ENCODE measurements at regions not wholly inside any gene's neighbourhood (a gene's known extent, or its start where the extent isn't known, plus 50 kb on each side); places are given as distances from the start of the nearest gene placed in this dataset.

DNA sequence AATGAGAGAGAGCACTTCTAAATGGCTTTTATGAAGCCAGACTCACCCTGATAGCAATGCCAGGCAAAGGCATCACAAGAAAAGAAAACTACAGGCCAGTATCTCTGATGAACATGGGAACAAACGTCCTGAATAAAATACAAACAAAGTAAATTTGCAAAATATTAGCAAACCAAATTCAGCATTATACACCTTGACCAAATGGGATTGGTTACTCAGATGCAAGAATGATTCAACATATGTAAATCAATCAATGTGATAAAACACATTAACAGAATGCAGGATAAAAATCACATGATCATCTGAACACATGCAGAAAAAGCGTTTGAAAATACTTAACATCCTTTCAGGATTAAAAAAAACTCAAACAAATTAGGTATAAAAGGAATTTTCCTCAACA is 494.9 kb upstream of the CCDC54 start:
- no peaks in the 10 kb centered on the region for H3K4me1 ChIP-seq (ENCODE audit: control insufficient read depth, insufficient read depth, low read length)
- no peak overlapping the region for H3K4me2 ChIP-seq (ENCODE audit: low read length)
- H3K9ac ChIP-seq (ENCODE audit: low read depth, low read length) = no peak overlapping the region
- H3K27me3 ChIP-seq (ENCODE audit: control insufficient read depth, insufficient read depth, low read length) = no peaks in the 10 kb centered on the region
- H3K36me3 ChIP-seq (ENCODE audit: insufficient read depth, low read length) = no peaks in the 10 kb centered on the region
- no peaks in the 10 kb centered on the region for H3K9me3 ChIP-seq (replicated peaks; ENCODE audit: low read length)
- no peak overlapping the region for H3K4me3 ChIP-seq (ENCODE audit: low read length)

DNA sequence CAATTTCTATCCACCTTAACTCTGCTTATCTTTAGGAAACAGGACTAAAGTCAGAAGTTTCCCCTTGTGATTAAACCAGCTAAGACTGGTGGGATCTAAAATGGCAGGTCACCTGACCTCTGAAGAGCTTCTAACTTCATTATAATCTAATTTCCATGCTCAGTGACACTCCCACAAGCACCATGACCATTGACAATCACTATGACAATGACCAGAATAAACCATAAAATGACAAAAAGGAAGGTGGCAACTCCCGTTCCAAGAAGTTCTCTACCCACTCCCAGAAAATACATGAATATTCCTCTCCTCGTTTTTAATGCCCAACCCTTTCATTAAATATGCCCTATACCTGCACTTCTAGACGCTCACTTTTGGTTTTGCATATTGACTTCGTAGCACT is 471.2 kb upstream of the CCDC54 start:
- H3K4me1 ChIP-seq (ENCODE audit: control insufficient read depth, insufficient read depth, low read length) = no peaks in the 10 kb centered on the region
- no peak overlapping the region for H3K4me2 ChIP-seq (ENCODE audit: low read length)
- no peaks in the 10 kb centered on the region for H3K36me3 ChIP-seq (ENCODE audit: insufficient read depth, low read length)
- no peak overlapping the region for H3K9ac ChIP-seq (ENCODE audit: low read depth, low read length)
- H3K4me3 ChIP-seq (ENCODE audit: low read length) = no peak overlapping the region
- H3K9me3 ChIP-seq (replicated peaks; ENCODE audit: low read length) = no peaks in the 10 kb centered on the region
- H3K27me3 ChIP-seq (ENCODE audit: control insufficient read depth, insufficient read depth, low read length) = no peaks in the 10 kb centered on the region

DNA sequence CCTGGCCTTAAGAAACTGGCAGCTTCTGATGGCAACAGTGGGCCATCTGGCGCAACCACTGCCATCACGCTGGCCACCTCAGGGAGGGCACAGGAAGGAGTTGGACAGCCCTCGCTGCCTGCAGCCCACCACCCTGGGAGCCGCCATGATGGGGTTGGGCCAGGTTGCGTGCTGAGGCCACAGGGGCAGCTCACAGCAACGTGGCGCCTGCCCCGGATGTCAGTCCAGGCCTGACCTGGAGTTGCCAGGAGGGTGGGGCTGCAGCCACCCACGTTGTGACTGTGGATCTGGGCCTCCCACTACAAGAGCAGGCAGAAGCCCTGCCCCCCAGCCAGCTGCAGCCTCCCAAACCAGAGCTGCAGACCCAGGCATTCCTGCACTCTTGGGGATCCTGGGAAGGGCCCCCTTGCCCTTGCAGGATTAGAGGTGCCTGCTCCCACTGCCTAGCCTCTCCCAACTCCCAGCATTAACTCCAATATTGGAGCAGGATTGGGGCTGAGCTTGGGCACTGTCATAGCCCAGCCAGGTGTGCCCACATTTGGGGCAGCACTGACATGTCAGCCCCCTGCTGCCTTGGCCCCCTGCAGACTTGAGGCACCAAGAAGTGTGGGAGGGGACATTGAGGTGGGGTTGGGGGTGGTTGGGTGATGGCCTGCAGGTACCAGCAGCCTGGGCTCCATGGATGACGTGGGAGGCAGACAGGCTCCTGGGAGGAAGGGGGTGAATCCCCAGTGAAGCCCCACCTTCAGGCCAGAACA is 468.9 kb upstream of the CCDC54 start:
- Histone ChIP-seq H3K9me3 (replicated peaks; ENCODE audit: low read length) (no peaks in the 10 kb centered on the region), H3K36me3 (ENCODE audit: insufficient read depth, low read length) (no peaks in the 10 kb centered on the region), H3K4me2 (ENCODE audit: low read length) (no peak overlapping the region), H3K27me3 (ENCODE audit: control insufficient read depth, insufficient read depth, low read length) (no peaks in the 10 kb centered on the region), H3K4me3 (ENCODE audit: low read length) (no peak overlapping the region), H3K4me1 (ENCODE audit: control insufficient read depth, insufficient read depth, low read length) (no peaks in the 10 kb centered on the region), H3K9ac (ENCODE audit: low read depth, low read length) (no peak overlapping the region)

DNA sequence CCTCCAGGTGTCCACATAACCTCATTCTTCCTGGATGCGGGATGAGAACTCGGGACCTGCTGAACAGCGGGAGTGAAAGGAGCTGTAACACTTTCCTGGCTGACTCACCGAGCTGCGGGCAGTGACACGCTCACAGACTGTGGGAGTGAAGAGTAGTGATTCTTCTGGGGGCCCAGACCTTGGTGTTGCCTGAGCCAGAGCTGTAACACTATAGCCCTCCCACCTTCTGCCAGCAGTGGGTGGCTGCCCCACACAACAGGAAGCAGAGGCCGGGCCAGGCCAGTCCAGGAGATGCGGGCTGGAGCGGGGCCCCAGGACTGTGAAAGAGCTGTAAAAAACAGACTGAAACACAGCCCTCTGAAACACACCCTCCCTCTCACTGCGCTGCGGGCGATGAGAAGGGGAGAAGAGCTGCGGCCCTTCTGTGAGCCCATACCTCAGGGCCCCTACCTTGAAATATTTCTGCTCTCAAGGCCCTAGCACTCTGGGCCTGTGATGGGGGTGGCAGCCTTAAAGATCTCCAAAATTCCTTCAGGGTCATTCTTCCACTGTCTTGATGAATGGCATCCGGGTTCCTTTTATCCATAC is 464.0 kb upstream of the CCDC54 start:
- Histone ChIP-seq H3K4me2 (ENCODE audit: low read length) (no peak overlapping the region), H3K36me3 (ENCODE audit: insufficient read depth, low read length) (no peaks in the 10 kb centered on the region), H3K9ac (ENCODE audit: low read depth, low read length) (no peak overlapping the region), H3K9me3 (replicated peaks; ENCODE audit: low read length) (no peaks in the 10 kb centered on the region), H3K4me3 (ENCODE audit: low read length) (no peak overlapping the region), H3K27me3 (ENCODE audit: control insufficient read depth, insufficient read depth, low read length) (no peaks in the 10 kb centered on the region), H3K4me1 (ENCODE audit: control insufficient read depth, insufficient read depth, low read length) (no peaks in the 10 kb centered on the region)

DNA sequence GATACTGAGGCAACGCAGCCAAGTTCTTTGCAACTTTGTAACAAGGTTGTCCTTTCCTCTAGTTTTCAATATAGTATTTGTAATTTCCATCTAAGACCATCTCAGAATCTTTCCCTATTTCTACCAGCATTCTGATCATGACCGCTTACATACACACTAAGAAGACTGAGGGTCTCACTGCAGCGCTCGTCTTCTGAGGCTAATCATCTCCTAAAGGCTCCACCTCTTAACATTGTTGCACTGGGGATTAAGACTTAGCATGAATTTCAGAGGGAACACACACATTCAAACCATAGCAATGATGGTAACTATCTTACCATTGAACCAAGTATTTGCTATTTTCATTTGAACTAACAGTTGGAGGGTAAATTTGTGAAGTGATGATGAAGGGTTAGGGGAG is 463.3 kb upstream of the CCDC54 start:
- Histone ChIP-seq H3K4me1 (ENCODE audit: control insufficient read depth, insufficient read depth, low read length) (no peaks in the 10 kb centered on the region), H3K9ac (ENCODE audit: low read depth, low read length) (no peak overlapping the region), H3K27me3 (ENCODE audit: control insufficient read depth, insufficient read depth, low read length) (no peaks in the 10 kb centered on the region), H3K4me3 (ENCODE audit: low read length) (no peak overlapping the region), H3K4me2 (ENCODE audit: low read length) (no peak overlapping the region), H3K9me3 (replicated peaks; ENCODE audit: low read length) (no peaks in the 10 kb centered on the region), H3K36me3 (ENCODE audit: insufficient read depth, low read length) (no peaks in the 10 kb centered on the region)

DNA sequence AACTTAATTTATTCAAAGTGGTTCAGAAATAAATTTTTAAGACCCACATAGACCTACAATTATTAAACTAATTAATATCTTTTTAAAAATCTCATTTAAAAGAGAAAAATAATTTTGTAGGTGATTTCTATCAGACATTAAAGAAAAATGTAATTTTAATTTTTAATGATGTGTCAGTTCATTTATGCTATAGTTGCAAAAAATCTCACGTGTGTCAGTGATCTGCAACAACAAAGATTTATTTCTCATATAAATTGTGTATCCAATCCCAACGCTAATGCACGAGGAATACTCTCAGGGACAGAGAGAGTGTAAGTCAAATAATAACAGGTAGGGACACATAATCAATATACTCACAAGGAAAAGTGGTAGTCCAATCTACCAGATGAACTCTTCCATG is 456.6 kb upstream of the CCDC54 start:
- H3K36me3 ChIP-seq (ENCODE audit: insufficient read depth, low read length) = no peaks in the 10 kb centered on the region
- no peak overlapping the region for H3K4me3 ChIP-seq (ENCODE audit: low read length)
- H3K27me3 ChIP-seq (ENCODE audit: control insufficient read depth, insufficient read depth, low read length) = no peaks in the 10 kb centered on the region
- H3K9ac ChIP-seq (ENCODE audit: low read depth, low read length) = no peak overlapping the region
- H3K4me1 ChIP-seq (ENCODE audit: control insufficient read depth, insufficient read depth, low read length) = no peaks in the 10 kb centered on the region
- no peak overlapping the region for H3K4me2 ChIP-seq (ENCODE audit: low read length)
- no peaks in the 10 kb centered on the region for H3K9me3 ChIP-seq (replicated peaks; ENCODE audit: low read length)

DNA sequence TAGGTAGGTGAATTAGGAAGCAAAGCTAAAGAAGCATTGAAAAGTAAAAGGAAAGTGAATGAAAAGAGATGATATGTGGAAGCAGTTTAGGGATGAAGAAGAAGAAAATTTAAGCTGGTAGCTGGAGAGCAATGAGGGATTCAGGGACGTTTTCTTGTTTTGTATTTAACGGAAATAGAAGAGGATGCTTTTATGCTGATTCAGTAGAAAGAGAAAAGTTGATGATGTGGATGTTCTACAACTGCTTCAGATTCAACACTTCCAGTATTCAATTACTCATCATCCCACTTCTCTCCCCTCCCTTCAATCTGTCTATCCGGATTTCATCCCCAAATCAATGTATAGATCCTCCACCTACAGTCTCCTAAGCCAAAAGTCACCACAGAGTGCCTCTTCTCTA is 448.2 kb upstream of the CCDC54 start:
- Histone ChIP-seq H3K4me1 (ENCODE audit: control insufficient read depth, insufficient read depth, low read length) (no peaks in the 10 kb centered on the region), H3K27me3 (ENCODE audit: control insufficient read depth, insufficient read depth, low read length) (no peaks in the 10 kb centered on the region), H3K9ac (ENCODE audit: low read depth, low read length) (no peak overlapping the region)

DNA sequence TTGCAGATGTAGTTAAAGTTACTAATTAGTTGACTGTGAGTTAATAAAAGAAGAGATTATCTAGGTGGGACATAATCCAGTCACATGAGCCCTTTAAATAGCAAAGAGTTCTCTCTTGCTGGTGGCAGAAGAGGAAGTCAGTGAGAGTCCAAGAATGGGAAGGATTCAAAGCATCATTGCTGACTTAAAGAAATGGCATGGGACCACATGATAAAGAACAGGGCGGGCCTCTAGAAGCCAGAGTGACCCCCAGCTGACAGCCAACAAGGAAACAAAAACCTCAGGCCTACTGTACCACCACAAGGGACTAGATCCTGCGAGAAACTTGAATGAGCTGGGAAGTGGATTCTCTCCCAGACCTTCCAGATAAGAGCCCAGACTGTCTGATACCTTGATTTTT is 447.2 kb upstream of the CCDC54 start:
- no peak overlapping the region for H3K4me3 ChIP-seq (ENCODE audit: low read length)
- H3K4me2 ChIP-seq (ENCODE audit: low read length) = no peak overlapping the region
- no peak overlapping the region for H3K9ac ChIP-seq (ENCODE audit: low read depth, low read length)
- H3K27me3 ChIP-seq (ENCODE audit: control insufficient read depth, insufficient read depth, low read length) = no peaks in the 10 kb centered on the region
- H3K4me1 ChIP-seq (ENCODE audit: control insufficient read depth, insufficient read depth, low read length) = no peaks in the 10 kb centered on the region
- H3K36me3 ChIP-seq (ENCODE audit: insufficient read depth, low read length) = no peaks in the 10 kb centered on the region
- H3K9me3 ChIP-seq (replicated peaks; ENCODE audit: low read length) = no peaks in the 10 kb centered on the region

More for the DNA sequence above, 448.2 kb upstream of the CCDC54 start:
- H3K4me3 ChIP-seq (ENCODE audit: low read length) = no peak overlapping the region
- H3K9me3 ChIP-seq (replicated peaks; ENCODE audit: low read length) = no peaks in the 10 kb centered on the region
- H3K4me2 ChIP-seq (ENCODE audit: low read length) = no peak overlapping the region
- no peaks in the 10 kb centered on the region for H3K36me3 ChIP-seq (ENCODE audit: insufficient read depth, low read length)

DNA sequence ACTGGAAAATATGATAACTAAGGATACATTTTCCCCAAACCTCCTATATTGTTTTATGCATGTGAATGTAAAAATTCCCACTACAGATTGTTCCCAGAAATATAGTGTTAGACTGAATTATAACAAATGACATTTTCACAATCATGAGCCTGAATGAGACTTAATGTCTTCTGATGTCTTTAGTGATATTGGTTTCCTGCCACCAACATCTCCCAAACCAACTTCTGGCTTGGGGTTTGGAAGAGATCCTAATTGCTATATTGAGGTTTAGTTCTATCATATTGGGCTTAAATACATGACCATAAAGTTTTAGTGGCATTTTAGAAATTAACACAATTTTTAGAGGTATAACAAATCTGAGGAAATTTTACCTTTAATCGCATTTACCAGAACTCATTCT is 445.3 kb upstream of the CCDC54 start:
- Histone ChIP-seq H3K27me3 (ENCODE audit: control insufficient read depth, insufficient read depth, low read length) (no peaks in the 10 kb centered on the region), H3K4me1 (ENCODE audit: control insufficient read depth, insufficient read depth, low read length) (no peaks in the 10 kb centered on the region), H3K36me3 (ENCODE audit: insufficient read depth, low read length) (no peaks in the 10 kb centered on the region), H3K4me3 (ENCODE audit: low read length) (no peak overlapping the region), H3K9ac (ENCODE audit: low read depth, low read length) (no peak overlapping the region), H3K9me3 (replicated peaks; ENCODE audit: low read length) (no peaks in the 10 kb centered on the region), H3K4me2 (ENCODE audit: low read length) (no peak overlapping the region)

DNA sequence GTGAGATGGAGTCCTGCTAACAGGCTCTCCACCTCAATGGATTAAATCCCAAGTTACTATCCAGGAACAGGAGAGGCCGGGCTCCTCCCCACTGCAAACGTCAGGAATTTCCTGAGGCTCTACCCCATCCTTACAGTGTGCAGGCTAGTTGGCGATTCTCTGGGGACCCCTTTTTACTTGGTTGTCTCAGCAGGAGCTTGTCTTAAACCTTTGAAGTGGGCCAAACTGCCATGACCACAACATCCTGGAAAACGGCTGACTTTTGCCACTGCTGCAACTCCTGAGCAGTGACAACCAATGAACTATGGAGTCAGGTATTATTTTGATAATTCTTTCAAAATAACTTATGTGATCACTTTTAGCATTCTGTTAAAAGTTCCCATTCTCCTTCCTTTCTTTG is 440.9 kb upstream of the CCDC54 start:
- H3K9me3 ChIP-seq (replicated peaks; ENCODE audit: low read length) = no peaks in the 10 kb centered on the region
- no peak overlapping the region for H3K9ac ChIP-seq (ENCODE audit: low read depth, low read length)
- H3K36me3 ChIP-seq (ENCODE audit: insufficient read depth, low read length) = no peaks in the 10 kb centered on the region
- H3K4me3 ChIP-seq (ENCODE audit: low read length) = no peak overlapping the region
- H3K4me2 ChIP-seq (ENCODE audit: low read length) = no peak overlapping the region
- H3K4me1 ChIP-seq (ENCODE audit: control insufficient read depth, insufficient read depth, low read length) = no peaks in the 10 kb centered on the region
- H3K27me3 ChIP-seq (ENCODE audit: control insufficient read depth, insufficient read depth, low read length) = no peaks in the 10 kb centered on the region

DNA sequence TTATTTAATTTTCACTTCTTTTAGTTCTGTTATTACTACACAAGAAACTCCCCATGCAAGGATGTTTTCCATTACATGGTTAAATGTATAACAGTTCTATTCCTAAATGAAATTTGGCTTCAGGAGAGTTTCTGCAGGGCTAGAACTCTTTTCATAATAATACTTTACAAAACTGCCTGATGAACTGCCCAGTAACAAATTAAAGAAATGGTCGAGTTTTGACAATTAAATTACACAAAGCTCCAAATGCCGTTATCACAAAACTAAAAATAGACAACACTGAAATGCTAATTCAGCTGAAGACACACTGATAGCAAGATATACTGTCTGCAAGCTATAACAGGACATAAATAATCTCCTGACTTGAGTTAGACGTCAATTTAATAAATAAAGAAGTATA is 435.2 kb upstream of the CCDC54 start:
- H3K36me3 ChIP-seq (ENCODE audit: insufficient read depth, low read length) = no peaks in the 10 kb centered on the region
- no peaks in the 10 kb centered on the region for H3K9me3 ChIP-seq (replicated peaks; ENCODE audit: low read length)
- H3K4me3 ChIP-seq (ENCODE audit: low read length) = no peak overlapping the region
- H3K4me2 ChIP-seq (ENCODE audit: low read length) = no peak overlapping the region
- H3K27me3 ChIP-seq (ENCODE audit: control insufficient read depth, insufficient read depth, low read length) = no peaks in the 10 kb centered on the region
- no peak overlapping the region for H3K9ac ChIP-seq (ENCODE audit: low read depth, low read length)
- no peaks in the 10 kb centered on the region for H3K4me1 ChIP-seq (ENCODE audit: control insufficient read depth, insufficient read depth, low read length)

DNA sequence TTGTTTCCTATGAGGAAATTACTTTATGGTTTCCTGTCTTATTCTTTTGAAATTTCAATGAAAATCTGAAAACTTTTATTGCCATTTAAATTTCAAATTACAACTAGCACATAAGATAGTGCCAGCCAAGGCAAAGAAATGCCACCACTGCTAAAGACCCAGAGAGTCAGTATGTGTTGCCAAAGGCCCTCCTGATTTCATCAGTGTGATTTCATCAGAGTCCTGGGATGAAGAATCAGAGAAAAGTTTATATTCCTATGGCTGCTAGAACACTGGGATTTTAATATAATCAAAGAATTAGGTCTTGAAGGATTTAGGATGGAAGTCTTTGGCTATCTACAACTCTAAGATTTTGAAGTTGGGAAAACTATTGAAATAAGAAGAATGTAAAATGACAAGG is 434.2 kb upstream of the CCDC54 start:
- Histone ChIP-seq H3K4me2 (ENCODE audit: low read length) (no peak overlapping the region), H3K9ac (ENCODE audit: low read depth, low read length) (no peak overlapping the region), H3K4me3 (ENCODE audit: low read length) (no peak overlapping the region), H3K27me3 (ENCODE audit: control insufficient read depth, insufficient read depth, low read length) (no peaks in the 10 kb centered on the region), H3K36me3 (ENCODE audit: insufficient read depth, low read length) (no peaks in the 10 kb centered on the region), H3K9me3 (replicated peaks; ENCODE audit: low read length) (no peaks in the 10 kb centered on the region), H3K4me1 (ENCODE audit: control insufficient read depth, insufficient read depth, low read length) (no peaks in the 10 kb centered on the region)

Measured in skeletal muscle satellite cell (primary cell).